Osteocyte (in vitro differentiated cells): ENCODE measurements at regions not wholly inside any gene's neighbourhood (a gene's known extent, or its start where the extent isn't known, plus 50 kb on each side); places are given as distances from the start of the nearest gene placed in this dataset.
A peak's percentile ranks its signal among the peaks of the same experiment; 100 is the strongest.

Experiments
- DNase-seq: peaks from one replicate; pipeline ENCODE4 v3.0.0; 2021; ENCODE audit warnings: mixed read lengths; ENCODE audit not compliant: unreplicated experiment; ENCODE audit errors: extremely low spot score
- H3K27ac Mint-ChIP-seq: one replicate; pipeline ENCODE4 v1.8.0; 2021; ENCODE audit warnings: mild to moderate bottlenecking, mixed read lengths; ENCODE audit not compliant: unreplicated experiment
- H3K27me3 Mint-ChIP-seq: one replicate; pipeline ENCODE4 v1.8.0; 2021; ENCODE audit warnings: mixed read lengths; ENCODE audit not compliant: unreplicated experiment
- H3K36me3 Mint-ChIP-seq: one replicate; pipeline ENCODE4 v1.8.0; 2021; ENCODE audit warnings: mixed read lengths; ENCODE audit not compliant: unreplicated experiment
- H3K4me1 Mint-ChIP-seq: one replicate; pipeline ENCODE4 v1.8.0; 2021; ENCODE audit warnings: mixed read lengths; ENCODE audit not compliant: unreplicated experiment
- H3K4me3 Mint-ChIP-seq: one replicate; pipeline ENCODE4 v1.8.0; 2021; ENCODE audit warnings: mild to moderate bottlenecking, moderate library complexity, mixed read lengths; ENCODE audit not compliant: unreplicated experiment
- H3K9me3 Mint-ChIP-seq: one replicate; pipeline ENCODE4 v1.8.0; 2021; ENCODE audit warnings: mixed read lengths; ENCODE audit not compliant: unreplicated experiment
- TF ChIP-seq, protein P1 (sequence below): fragments of 200-600 bp; sonication (generic); IDR thresholded peaks from 2 replicates; pipeline ENCODE4 v1.5.0; 2021; ENCODE audit warnings: antibody characterized with exemption, mild to moderate bottlenecking, moderate library complexity

DNA sequence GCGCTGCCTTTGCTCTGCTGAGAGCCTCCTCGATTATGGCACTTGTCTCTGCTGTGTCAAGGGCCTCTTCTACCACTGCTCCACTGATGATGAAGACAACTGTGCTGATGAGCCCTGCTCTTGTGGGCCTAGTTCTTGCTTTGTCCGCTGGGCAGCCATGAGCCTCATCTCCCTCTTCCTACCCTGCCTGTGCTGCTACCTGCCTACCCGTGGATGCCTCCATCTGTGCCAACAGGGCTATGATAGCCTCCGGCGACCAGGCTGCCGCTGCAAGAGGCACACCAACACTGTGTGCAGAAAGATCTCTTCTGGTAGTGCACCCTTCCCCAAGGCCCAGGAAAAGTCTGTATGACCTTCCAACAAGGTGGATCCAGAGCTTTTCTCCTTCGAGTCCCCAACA lies 106.8 kb upstream of the VAMP7 start:
- H3K36me3 Mint-ChIP-seq, result no peaks in the 10 kb centered on the region
- TF ChIP-seq, protein P1, sequence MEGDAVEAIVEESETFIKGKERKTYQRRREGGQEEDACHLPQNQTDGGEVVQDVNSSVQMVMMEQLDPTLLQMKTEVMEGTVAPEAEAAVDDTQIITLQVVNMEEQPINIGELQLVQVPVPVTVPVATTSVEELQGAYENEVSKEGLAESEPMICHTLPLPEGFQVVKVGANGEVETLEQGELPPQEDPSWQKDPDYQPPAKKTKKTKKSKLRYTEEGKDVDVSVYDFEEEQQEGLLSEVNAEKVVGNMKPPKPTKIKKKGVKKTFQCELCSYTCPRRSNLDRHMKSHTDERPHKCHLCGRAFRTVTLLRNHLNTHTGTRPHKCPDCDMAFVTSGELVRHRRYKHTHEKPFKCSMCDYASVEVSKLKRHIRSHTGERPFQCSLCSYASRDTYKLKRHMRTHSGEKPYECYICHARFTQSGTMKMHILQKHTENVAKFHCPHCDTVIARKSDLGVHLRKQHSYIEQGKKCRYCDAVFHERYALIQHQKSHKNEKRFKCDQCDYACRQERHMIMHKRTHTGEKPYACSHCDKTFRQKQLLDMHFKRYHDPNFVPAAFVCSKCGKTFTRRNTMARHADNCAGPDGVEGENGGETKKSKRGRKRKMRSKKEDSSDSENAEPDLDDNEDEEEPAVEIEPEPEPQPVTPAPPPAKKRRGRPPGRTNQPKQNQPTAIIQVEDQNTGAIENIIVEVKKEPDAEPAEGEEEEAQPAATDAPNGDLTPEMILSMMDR, result no peak
- peaks cover 2% of the 10 kb centered on the region for H3K4me1 Mint-ChIP-seq
- H3K4me3 Mint-ChIP-seq, result no peak overlapping the region
- peaks cover 3% of the 10 kb centered on the region for H3K9me3 Mint-ChIP-seq
- H3K27ac Mint-ChIP-seq, result no peak overlapping the region
- DNase-seq, result no peak
- no peaks in the 10 kb centered on the region for H3K27me3 Mint-ChIP-seq

DNA sequence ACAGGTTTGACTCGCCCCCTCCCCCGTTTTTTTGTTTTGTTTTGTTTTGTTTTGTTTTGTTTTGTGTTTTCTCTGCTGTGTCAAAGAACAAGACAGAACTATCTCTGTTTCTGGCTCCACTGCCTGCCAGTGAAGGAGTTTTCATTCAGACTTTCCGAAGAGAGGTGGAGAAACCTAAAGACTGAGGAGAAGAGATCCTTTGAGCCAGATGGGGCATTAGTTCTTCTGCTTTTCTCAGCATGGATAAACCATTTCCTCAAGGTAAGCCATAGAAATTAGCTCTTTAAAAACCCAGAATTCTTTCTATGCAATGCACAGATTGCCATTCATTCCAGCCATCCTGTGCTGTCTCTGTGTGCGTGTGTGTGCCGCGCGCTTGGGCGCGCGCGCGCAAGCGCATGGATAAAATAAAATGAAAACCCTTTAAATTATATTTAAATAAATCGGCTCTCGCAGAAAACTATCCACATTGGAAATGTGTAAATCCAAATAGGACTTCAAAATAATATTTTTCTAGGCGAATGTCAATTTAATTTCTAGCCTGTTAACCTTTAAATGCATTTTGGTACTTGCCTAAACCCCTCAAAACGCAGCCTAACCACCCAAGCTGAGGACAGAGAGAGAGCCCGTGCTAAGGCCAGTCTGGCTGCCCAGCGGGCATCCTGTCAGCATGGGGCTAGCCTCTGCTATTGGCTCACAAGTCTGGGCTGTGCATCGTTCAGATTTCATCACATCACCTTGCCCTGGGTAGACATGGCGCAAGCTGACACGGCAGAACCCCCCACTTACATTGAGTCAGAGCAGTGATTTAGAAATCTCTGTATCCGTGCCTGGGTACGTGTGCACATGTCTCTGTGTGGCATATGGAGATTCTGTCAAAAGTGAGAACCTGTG lies 113.0 kb upstream of the VAMP7 start:
- H3K36me3 Mint-ChIP-seq, result no peaks in the 10 kb centered on the region
- H3K27ac Mint-ChIP-seq, result peak overlapping the region; percentile 36
- no peaks in the 10 kb centered on the region for H3K27me3 Mint-ChIP-seq
- peak overlapping the region; percentile 82 for H3K4me3 Mint-ChIP-seq
- H3K4me1 Mint-ChIP-seq, result no peaks in the 10 kb centered on the region
- TF ChIP-seq, protein P1, result no peak
- no peak for DNase-seq
- peaks cover 7% of the 10 kb centered on the region for H3K9me3 Mint-ChIP-seq

DNA sequence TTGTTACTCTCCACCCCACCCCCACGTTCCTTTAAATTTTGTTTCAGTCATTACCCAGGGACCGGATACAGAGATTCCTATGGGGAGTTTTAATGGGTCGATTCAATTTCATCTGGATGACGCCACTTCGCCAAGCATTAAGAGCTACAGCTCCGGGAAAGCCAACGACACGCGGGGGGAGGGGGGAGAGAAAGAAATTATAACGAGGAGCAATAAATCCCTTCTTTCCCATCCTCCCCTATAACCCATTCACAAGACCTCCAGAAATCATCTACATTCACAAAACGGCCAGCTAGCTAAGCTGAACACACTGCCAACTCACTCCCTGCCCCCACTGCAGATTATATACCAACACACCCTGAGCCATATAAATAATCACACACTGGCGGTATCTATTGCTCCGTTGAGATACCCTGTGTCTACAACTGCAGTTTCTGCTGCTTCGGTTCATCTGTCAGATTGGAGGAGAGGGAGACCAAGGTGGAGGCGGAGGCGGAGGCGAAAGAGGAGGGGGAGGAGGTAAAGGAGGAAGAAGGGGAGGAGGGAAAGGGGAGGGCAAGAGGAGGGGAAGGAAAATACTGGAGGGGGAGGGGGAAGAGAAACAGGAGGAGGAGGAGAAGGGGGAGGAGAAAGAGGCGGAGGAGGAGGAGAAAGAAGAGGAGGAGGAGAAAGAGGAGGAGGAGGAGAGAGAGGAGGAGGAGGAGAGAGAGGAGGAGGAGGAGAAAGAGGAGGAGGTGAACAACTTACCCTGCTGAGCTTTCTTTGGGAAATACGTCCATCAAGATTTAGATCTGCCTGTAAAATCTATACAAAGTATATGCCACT lies 113.9 kb upstream of the VAMP7 start:
- H3K9me3 Mint-ChIP-seq, result peaks cover 7% of the 10 kb centered on the region
- no peak for DNase-seq
- peak overlapping the region; percentile 82 for H3K4me3 Mint-ChIP-seq
- TF ChIP-seq, protein P1, result no peak
- H3K36me3 Mint-ChIP-seq, result no peaks in the 10 kb centered on the region
- H3K27ac Mint-ChIP-seq, result peak overlapping the region; percentile 65
- no peaks in the 10 kb centered on the region for H3K27me3 Mint-ChIP-seq
- no peaks in the 10 kb centered on the region for H3K4me1 Mint-ChIP-seq

DNA sequence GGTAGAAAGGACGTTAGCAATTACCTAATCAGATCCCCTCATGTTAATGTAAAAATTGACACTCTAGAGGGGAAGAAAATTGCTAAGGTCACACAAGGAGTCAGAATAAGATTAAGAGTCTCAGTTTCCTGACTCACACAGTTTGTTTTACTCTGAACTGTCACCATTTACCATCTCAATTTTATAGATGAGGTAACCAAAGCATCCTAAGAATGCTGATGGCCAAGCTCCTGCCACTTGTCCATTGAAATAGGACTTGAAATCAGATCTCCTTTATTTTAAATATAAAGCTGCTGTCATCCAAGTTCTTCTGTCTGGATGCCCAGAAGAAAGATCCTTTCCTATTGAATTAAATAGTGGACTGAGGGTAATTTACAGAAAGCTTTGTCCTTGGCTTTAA lies 114.8 kb upstream of the VAMP7 start:
- no peaks in the 10 kb centered on the region for H3K27me3 Mint-ChIP-seq
- peak overlapping the region; percentile 82 for H3K4me3 Mint-ChIP-seq
- no peaks in the 10 kb centered on the region for H3K4me1 Mint-ChIP-seq
- TF ChIP-seq, protein P1, result no peak
- no peak for DNase-seq
- no peaks in the 10 kb centered on the region for H3K36me3 Mint-ChIP-seq
- H3K27ac Mint-ChIP-seq, result no peak overlapping the region
- H3K9me3 Mint-ChIP-seq, result peaks cover 13% of the 10 kb centered on the region

DNA sequence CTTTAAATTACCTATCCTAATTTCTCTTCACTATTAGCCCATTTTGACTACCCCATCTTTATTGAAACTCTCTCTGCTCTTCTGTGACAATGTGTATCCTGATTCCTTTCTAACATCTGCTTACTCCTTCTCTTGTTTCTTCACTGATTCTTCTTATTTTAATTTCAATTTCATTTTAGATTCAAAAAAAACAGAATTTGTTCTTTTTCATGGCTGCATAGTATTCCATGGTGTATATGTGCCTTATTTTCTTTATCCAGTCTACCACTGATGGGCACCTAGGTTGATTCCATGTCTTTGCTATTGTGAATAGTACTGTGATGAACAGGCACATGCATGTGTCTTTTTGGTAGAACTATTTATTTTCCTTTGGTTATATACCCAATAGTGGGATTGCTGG lies 120.0 kb upstream of the VAMP7 start:
- H3K4me1 Mint-ChIP-seq, result no peaks in the 10 kb centered on the region
- TF ChIP-seq, protein P1, result no peak
- H3K4me3 Mint-ChIP-seq, result no peak overlapping the region
- no peak for DNase-seq
- H3K27ac Mint-ChIP-seq, result no peak overlapping the region
- H3K36me3 Mint-ChIP-seq, result no peaks in the 10 kb centered on the region
- H3K27me3 Mint-ChIP-seq, result no peaks in the 10 kb centered on the region
- peaks cover 23% of the 10 kb centered on the region for H3K9me3 Mint-ChIP-seq
